K562 (cell line): ENCODE measurements at regions not wholly inside any gene's neighbourhood (a gene's known extent, or its start where the extent isn't known, plus 50 kb on each side); places are given as distances from the start of the nearest gene placed in this dataset.

Experiments used
- CTCF ChIP-seq, 3 experiments: IDR thresholded peaks in 2 of 3; conservative IDR thresholded peaks in 1 of 3; 2 replicates each; pipeline ENCODE4 v1.5.1; 2011 to 2012; ENCODE audit warnings: low read length in 3 of 3, mild to moderate bottlenecking in 3 of 3, control low read depth in 2 of 3, improper control_type of control experiment in 1 of 3, inconsistent platforms in 1 of 3, low read depth in 1 of 3, mixed read lengths in 1 of 3, moderate library complexity in 1 of 3; ENCODE audit not compliant: insufficient read depth in 2 of 3
- EZH2 ChIP-seq: IDR thresholded peaks from 2 replicates; pipeline ENCODE4 v1.6.1; 2012; ENCODE audit warnings: low read depth, mild to moderate bottlenecking, inconsistent platforms, low read length, borderline replicate concordance
- FOSL1 ChIP-seq: fragments of 200-800 bp; sonication (Bioruptor generic); conservative IDR thresholded peaks from 2 replicates; pipeline ENCODE4 v1.6.1; 2016; ENCODE audit warnings: missing genetic modification characterization, missing compliant biosample characterization
- NCOA6 ChIP-seq: fragments of 450-650 bp; IDR thresholded peaks from 2 replicates; pipeline ENCODE4 v1.6.1; 2017; ENCODE audit warnings: mild to moderate bottlenecking
- POLR2AphosphoS5 ChIP-seq: IDR thresholded peaks from 2 replicates; pipeline ENCODE4 v1.6.1; 2011; ENCODE audit warnings: mild to moderate bottlenecking, low read depth, low read length, moderate library complexity; ENCODE audit not compliant: control insufficient read depth, insufficient read depth
- SIN3A ChIP-seq, 2 experiments: fragments of 150-350 bp in 1 of 2; IDR thresholded peaks; 2 replicates each; pipeline ENCODE4 v1.6.1; 2011 to 2016; ENCODE audit warnings: borderline replicate concordance in 2 of 2, low read depth in 2 of 2, low read length in 2 of 2, mild to moderate bottlenecking in 2 of 2, moderate library complexity in 2 of 2; ENCODE audit not compliant: control insufficient read depth in 1 of 2

DNA sequence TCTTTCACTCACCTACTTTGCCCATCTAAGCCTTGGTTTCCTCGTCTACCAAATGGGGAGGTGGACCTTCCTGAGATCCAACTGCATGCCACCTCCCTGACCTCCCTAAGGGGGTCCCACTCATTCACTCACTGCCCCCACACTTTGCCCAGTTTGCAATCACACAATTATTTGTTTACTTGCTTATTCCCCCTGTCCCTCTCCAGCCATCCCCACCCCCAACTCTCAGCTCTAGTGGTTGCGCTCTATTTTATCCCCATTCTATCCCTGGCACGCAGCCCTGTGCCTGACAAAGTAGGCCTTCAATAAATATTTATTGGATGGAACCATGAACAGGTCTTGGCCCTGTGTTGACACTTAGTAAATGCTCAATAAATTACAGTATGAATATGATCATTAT lies 130.8 kb upstream of the LARP1 start:
- TF ChIP-seq NCOA6 (no peak), SIN3A (IDR thresholded peaks at IDR 0.05; ENCODE audit: borderline replicate concordance in 2 of 2, control insufficient read depth in 1 of 2, low read depth in 2 of 2, low read length in 2 of 2) (no peak), POLR2AphosphoS5 (no peak), EZH2 (no peak), CTCF (IDR thresholded peaks at IDR 0.05 in 2 of 3, conservative IDR thresholded peaks at IDR 0.05 in 1 of 3; ENCODE audit: insufficient read depth in 2 of 3, low read depth in 1 of 3, low read length in 3 of 3) (no peak), FOSL1 (no peak)
